ENCODE measurements at regions not wholly inside any gene's neighbourhood (a gene's known extent, or its start where the extent isn't known, plus 50 kb on each side); places are given as distances from the start of the nearest gene placed in this dataset.

DNA sequence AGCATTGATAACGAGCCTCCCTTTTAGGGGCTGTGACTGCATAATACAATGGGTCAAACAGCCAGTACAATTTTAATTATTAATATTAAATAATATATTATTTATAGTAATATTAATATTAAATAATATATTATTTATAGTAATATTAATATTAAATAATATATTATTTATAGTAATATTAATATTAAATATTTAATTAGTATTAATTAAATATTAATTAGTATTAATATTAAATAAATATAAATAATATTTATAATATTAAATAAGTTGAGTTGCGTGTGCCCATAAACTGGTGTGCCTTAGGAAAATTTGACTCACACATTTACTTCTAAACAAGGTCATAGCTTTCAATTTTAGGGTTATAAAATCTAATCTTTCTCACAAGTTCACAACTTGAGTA lies 509.3 kb upstream of the RGS18 start:
- H3K4me1 ChIP-seq, result no peaks in the 10 kb centered on the region
- no peak overlapping the region for H3K9ac ChIP-seq (ENCODE audit: low read depth in 2 of 2, low read length in 2 of 2)
- no peaks in the 10 kb centered on the region for H3K9me3 ChIP-seq
- H3K4me3 ChIP-seq, result no peak overlapping the region
- no peak overlapping the region for H3K27ac ChIP-seq
- no peaks in the 10 kb centered on the region for H3K36me3 ChIP-seq
- no peak for DNase-seq
- H3K27me3 ChIP-seq, result no peaks in the 10 kb centered on the region
- intact Hi-C loops (cut with DNase I), result no loop called here
- TF ChIP-seq, protein P1, sequence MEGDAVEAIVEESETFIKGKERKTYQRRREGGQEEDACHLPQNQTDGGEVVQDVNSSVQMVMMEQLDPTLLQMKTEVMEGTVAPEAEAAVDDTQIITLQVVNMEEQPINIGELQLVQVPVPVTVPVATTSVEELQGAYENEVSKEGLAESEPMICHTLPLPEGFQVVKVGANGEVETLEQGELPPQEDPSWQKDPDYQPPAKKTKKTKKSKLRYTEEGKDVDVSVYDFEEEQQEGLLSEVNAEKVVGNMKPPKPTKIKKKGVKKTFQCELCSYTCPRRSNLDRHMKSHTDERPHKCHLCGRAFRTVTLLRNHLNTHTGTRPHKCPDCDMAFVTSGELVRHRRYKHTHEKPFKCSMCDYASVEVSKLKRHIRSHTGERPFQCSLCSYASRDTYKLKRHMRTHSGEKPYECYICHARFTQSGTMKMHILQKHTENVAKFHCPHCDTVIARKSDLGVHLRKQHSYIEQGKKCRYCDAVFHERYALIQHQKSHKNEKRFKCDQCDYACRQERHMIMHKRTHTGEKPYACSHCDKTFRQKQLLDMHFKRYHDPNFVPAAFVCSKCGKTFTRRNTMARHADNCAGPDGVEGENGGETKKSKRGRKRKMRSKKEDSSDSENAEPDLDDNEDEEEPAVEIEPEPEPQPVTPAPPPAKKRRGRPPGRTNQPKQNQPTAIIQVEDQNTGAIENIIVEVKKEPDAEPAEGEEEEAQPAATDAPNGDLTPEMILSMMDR (IDR thresholded peaks at IDR 0.05), result no peak

DNA sequence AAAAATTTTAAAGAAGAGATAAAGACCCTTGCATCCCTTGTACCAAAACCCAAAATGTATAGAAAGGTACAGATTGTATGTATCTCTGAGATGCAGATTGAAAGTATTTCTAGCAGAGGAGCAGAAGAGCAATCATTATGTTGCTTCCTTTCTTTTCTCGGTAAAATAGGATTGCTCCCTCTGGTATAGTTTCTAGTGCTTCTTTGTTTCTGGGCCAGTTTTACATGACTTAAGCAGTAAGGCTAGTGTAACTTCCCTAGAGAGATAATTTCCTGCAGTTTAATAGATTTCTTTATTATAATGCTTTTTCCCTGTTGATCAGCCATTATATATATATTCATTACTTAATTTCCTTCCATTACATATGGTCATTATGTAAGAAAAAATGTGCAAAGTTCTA lies 496.2 kb upstream of the RGS18 start:
- Histone ChIP-seq H3K4me1 (no peaks in the 10 kb centered on the region), H3K27ac (no peak overlapping the region), H3K4me3 (no peak overlapping the region), H3K9ac (ENCODE audit: low read depth in 2 of 2, low read length in 2 of 2) (no peak overlapping the region), H3K9me3 (no peaks in the 10 kb centered on the region), H3K36me3 (no peaks in the 10 kb centered on the region), H3K27me3 (no peaks in the 10 kb centered on the region)
- DNase-seq, result no peak
- intact Hi-C loops (cut with DNase I), result no loop called here
- TF ChIP-seq, protein P1 (IDR thresholded peaks at IDR 0.05), result no peak

DNA sequence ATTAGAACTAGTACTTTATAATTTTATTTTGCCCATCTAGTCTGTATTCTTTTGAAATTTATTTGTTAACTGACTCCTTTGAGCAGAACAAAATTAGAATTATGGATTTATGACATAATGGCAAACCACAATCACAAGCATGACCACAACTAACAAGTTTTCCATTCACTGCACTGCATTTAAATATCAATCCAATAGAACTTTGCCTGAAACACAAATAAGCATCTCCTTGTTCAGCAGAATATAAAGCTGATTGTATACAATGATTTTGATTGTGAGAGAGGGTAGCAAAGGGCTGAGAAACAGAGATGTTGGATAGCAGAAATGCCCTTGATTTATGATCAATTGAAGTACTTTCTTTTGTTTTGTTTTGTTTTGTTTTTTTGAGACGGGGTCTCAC lies 495.5 kb upstream of the RGS18 start:
- Histone ChIP-seq H3K36me3 (no peaks in the 10 kb centered on the region), H3K9me3 (no peaks in the 10 kb centered on the region), H3K27ac (no peak overlapping the region), H3K4me1 (no peaks in the 10 kb centered on the region), H3K27me3 (no peaks in the 10 kb centered on the region), H3K4me3 (no peak overlapping the region), H3K9ac (ENCODE audit: low read depth in 2 of 2, low read length in 2 of 2) (no peak overlapping the region)
- intact Hi-C loops (cut with DNase I), result no loop called here
- no peak for DNase-seq
- TF ChIP-seq, protein P1 (IDR thresholded peaks at IDR 0.05), result no peak

DNA sequence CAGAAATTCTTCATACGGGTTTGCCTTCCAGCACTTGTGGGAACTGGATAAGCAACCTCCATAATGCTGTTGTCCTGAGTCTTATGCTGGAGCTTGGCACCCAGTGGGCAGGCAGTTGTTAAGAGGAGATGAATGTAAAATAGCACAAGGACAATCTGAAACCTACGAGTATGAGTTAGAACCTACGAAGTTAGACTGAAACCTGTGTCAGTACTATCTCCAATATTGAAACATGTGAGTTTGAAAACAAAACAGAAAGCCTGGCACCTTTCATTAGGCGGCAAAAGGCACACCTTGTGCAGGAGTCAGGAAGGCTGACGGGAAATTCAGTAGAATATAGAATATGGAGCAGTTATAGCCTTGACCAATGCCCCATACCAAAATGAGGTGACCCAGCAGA lies 489.7 kb upstream of the RGS18 start:
- TF ChIP-seq, protein P1 (IDR thresholded peaks at IDR 0.05), result no peak
- no peak overlapping the region for H3K27ac ChIP-seq
- DNase-seq, result no peak
- H3K36me3 ChIP-seq, result no peaks in the 10 kb centered on the region
- H3K9me3 ChIP-seq, result no peaks in the 10 kb centered on the region
- intact Hi-C loops (cut with DNase I), result no loop called here
- no peak overlapping the region for H3K4me3 ChIP-seq
- no peaks in the 10 kb centered on the region for H3K27me3 ChIP-seq
- H3K4me1 ChIP-seq, result no peaks in the 10 kb centered on the region
- H3K9ac ChIP-seq (ENCODE audit: low read depth in 2 of 2, low read length in 2 of 2), result no peak overlapping the region

DNA sequence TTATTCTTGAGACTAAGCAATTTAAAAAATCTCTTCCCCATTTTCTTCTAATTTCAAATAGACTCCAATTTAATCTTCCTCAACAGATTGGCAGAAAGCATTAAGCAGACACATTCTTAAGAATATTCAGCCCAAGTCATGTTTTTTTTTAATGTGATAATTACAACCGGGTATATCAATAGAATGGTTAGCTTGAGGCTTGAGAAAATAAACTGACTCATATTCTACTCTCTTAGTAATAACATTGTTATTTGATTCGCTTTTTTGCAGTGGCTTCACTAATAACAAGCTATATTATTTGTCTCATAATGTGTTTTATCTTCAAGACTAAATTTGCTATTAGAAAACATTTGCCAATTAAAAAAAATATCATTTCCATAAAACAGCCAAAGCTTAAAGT lies 488.6 kb upstream of the RGS18 start:
- intact Hi-C loops (cut with DNase I), result no loop called here
- no peaks in the 10 kb centered on the region for H3K27me3 ChIP-seq
- TF ChIP-seq, protein P1 (IDR thresholded peaks at IDR 0.05), result no peak
- H3K36me3 ChIP-seq, result no peaks in the 10 kb centered on the region
- no peak overlapping the region for H3K9ac ChIP-seq (ENCODE audit: low read depth in 2 of 2, low read length in 2 of 2)
- H3K9me3 ChIP-seq, result no peaks in the 10 kb centered on the region
- DNase-seq, result no peak
- H3K4me1 ChIP-seq, result no peaks in the 10 kb centered on the region
- H3K27ac ChIP-seq, result no peak overlapping the region
- no peak overlapping the region for H3K4me3 ChIP-seq

DNA sequence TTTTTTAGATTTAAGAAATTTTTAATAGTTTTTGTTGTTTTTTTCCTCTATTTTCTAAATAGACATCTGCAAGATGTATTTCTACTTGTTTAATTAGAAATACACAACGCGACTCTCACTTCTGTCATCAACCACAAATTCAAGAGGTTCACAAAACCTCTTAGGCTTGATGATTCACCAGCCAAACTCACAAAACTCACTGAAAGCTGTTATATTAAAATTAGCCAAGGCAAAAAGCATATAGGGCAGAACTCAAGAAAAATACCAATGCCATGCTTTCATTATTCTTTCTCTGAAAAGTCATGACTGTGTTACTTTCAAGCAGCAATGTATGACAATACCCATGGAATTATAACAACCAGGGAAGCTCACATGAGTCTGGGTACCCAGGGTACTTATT lies 487.0 kb upstream of the RGS18 start:
- intact Hi-C loops (cut with DNase I), result no loop called here
- Histone ChIP-seq H3K27ac (no peak overlapping the region), H3K9me3 (no peaks in the 10 kb centered on the region), H3K4me1 (no peaks in the 10 kb centered on the region), H3K4me3 (no peak overlapping the region), H3K27me3 (no peaks in the 10 kb centered on the region), H3K9ac (ENCODE audit: low read depth in 2 of 2, low read length in 2 of 2) (no peak overlapping the region), H3K36me3 (no peaks in the 10 kb centered on the region)
- TF ChIP-seq, protein P1 (IDR thresholded peaks at IDR 0.05), result no peak
- no peak for DNase-seq

All from colonic mucosa (tissue), 4 donors.